ENCODE measurements at regions not wholly inside any gene's neighbourhood (a gene's known extent, or its start where the extent isn't known, plus 50 kb on each side); places are given as distances from the start of the nearest gene placed in this dataset.

- no peak for DNase-seq
These were observed 598.1 kb upstream of the ADGRL4 start for GRCh38 chr1:79604490-79605198.

- DNase-seq, result no peak
These were observed 597.3 kb upstream of the ADGRL4 start for GRCh38 chr1:79603843-79604242.

GRCh38 chr1:79599257-79599656 is 592.7 kb upstream of the ADGRL4 start:
- DNase-seq, result no peak

- no peak for DNase-seq
These were observed 589.4 kb upstream of the ADGRL4 start for GRCh38 chr1:79595931-79596330.

GRCh38 chr1:79594121-79594698 is 587.7 kb upstream of the ADGRL4 start:
- no peak for DNase-seq

GRCh38 chr1:79592707-79593106 is 586.2 kb upstream of the ADGRL4 start:
- DNase-seq, result no peak

GRCh38 chr1:79588719-79589118 is 582.2 kb upstream of the ADGRL4 start:
- DNase-seq, result no peak

GRCh38 chr1:79587229-79587628 is 580.7 kb upstream of the ADGRL4 start:
- DNase-seq, result no peak

GRCh38 chr1:79585801-79586200 is 579.3 kb upstream of the ADGRL4 start:
- DNase-seq, result no peak

- DNase-seq, result no peak
These were observed 568.9 kb upstream of the ADGRL4 start for GRCh38 chr1:79575424-79575823.

GRCh38 chr1:79568411-79568810 is 561.9 kb upstream of the ADGRL4 start:
- no peak for DNase-seq

- no peak for DNase-seq
These were observed 555.0 kb upstream of the ADGRL4 start for GRCh38 chr1:79561521-79561978.

- DNase-seq, result no peak
These were observed 549.7 kb upstream of the ADGRL4 start for GRCh38 chr1:79556189-79556588.

- DNase-seq, result no peak
These were observed 548.2 kb upstream of the ADGRL4 start for GRCh38 chr1:79554688-79555087.

- no peak for DNase-seq
These were observed 544.8 kb upstream of the ADGRL4 start for GRCh38 chr1:79551321-79551720.

- DNase-seq, result no peak
These were observed 543.9 kb upstream of the ADGRL4 start for GRCh38 chr1:79550402-79550801.

GRCh38 chr1:79549201-79549600 is 542.7 kb upstream of the ADGRL4 start:
- DNase-seq, result no peak

- no peak for DNase-seq
These were observed 541.0 kb upstream of the ADGRL4 start for GRCh38 chr1:79547514-79547913.

GRCh38 chr1:79543394-79543793 is 536.9 kb upstream of the ADGRL4 start:
- DNase-seq, result no peak

GRCh38 chr1:79539001-79539400 is 532.5 kb upstream of the ADGRL4 start:
- no peak for DNase-seq

GRCh38 chr1:79532555-79532954 is 526.0 kb upstream of the ADGRL4 start:
- no peak for DNase-seq

- DNase-seq, result no peak
These were observed 525.3 kb upstream of the ADGRL4 start for GRCh38 chr1:79531790-79532189.

GRCh38 chr1:79530476-79530875 is 523.9 kb upstream of the ADGRL4 start:
- no peak for DNase-seq

GRCh38 chr1:79530055-79530454 is 523.5 kb upstream of the ADGRL4 start:
- DNase-seq, result no peak

- DNase-seq, result no peak
These were observed 517.6 kb upstream of the ADGRL4 start for GRCh38 chr1:79524126-79524525.

Data from NCI-H1436 treated with DMSO at 0.1 percent for 48 hours (cell line).